ENCODE measurements at regions not wholly inside any gene's neighbourhood (a gene's known extent, or its start where the extent isn't known, plus 50 kb on each side); places are given as distances from the start of the nearest gene placed in this dataset.
A peak's percentile ranks its signal among the peaks of the same experiment; 100 is the strongest.

DNA sequence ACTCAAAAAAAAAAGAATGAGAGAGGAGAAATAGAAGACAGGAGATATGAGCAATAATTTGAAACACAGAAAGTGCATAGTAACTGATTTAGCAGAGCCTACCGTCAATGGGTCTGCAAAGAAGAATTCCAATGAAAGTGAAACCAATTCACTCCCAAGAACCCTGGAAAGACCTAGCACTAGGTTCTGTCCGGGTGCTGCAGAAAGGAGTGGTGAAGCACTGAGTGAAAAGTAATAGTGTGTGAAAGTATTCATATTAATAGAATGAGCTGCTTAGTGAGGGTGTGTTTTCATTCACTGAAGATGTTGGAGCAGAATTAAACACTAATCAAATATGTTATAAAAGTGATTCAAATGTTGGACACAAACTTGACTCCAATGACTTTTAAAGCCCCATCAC, 51.3 kb upstream of the SLC30A5 start:
- Mint-ChIP-seq H3K4me3 (no peak overlapping the region), H3K9me3 (no peaks in the 10 kb centered on the region), H3K27ac (no peak overlapping the region), H3K27me3 (no peaks in the 10 kb centered on the region), H3K36me3 (no peaks in the 10 kb centered on the region), H3K4me1 (peaks cover 20% of the 10 kb centered on the region)
- DNase-seq, result no peak
- CTCF ChIA-PET, result interaction anchor here (0.7 to 1.9 kb wide), 9 partner anchors 8 to 292 kb away, joined by 3 to 7 read pairs (median 5); partner anchors contain the start of gene SLC30A5

DNA sequence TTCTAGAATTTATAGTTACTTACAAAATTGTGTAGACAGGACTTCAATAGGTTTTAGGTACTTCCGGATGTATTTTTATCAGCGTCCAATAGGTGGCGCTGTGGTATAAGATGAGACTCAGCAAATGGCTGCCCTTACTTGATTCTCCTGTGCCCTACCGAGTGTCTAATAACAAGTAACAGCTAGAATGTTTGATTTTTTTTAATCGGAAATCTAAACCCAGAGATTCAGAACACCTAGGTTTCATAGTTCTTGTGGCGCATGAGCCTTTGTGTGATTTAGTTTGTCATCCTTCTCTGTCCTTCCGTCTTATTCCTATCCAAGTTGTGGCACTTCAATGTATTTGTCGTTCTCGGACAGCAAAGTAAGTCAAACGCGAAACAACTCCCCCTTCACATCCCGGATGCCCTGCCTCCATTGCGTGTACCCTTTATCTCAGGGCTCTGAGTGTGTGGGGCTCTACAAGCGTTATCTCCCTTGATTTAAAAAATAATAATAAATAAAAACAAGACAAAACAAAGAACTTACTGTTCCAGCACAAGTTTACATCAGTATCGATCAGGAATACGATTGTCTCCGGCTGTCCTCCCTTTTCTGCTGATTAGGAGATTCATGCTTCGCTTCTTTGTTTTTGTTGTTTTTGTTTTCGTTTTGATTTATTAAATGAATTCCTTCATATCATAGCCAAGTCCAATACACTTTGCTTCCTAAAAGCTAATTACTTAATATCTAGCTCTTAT, 50.7 kb upstream of the SLC30A5 start:
- DNase-seq, result peak; percentile 85
- CTCF ChIA-PET, result interaction anchor here (0.7 to 1.9 kb wide), 10 partner anchors 9 to 291 kb away, joined by 3 to 7 read pairs (median 4); partner anchors contain the start of gene SLC30A5
- peak overlapping the region; percentile 72 for H3K4me3 Mint-ChIP-seq
- peaks cover 20% of the 10 kb centered on the region for H3K4me1 Mint-ChIP-seq
- no peaks in the 10 kb centered on the region for H3K27me3 Mint-ChIP-seq
- H3K36me3 Mint-ChIP-seq, result no peaks in the 10 kb centered on the region
- peak overlapping the region; percentile 84 for H3K27ac Mint-ChIP-seq
- no peaks in the 10 kb centered on the region for H3K9me3 Mint-ChIP-seq

DNA sequence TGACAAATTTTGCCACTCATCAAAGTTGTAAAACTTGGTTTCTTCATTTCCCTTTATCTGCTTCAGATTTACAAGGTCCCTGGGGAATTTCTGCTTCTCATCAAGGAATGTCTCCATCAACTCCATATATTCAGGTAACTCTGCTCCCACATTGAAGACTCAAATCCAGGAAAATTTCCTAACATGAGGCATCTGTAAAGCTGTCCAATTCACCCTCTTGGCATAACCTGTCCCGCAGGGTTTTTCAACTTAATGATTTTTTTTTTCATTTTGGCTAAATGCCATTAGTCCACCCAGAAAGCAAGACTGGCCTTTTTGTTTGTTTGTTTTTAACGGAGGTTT, 50.2 kb upstream of the SLC30A5 start:
- CTCF ChIA-PET, result interaction anchor here (0.9 to 1.9 kb wide), 6 partner anchors 9 to 291 kb away, joined by 3 to 7 read pairs (median 5); partner anchors contain the start of gene SLC30A5
- no peak for DNase-seq
- Mint-ChIP-seq H3K4me3 (no peak overlapping the region), H3K27ac (peak overlapping the region; percentile 50), H3K9me3 (no peaks in the 10 kb centered on the region), H3K36me3 (no peaks in the 10 kb centered on the region), H3K4me1 (peaks cover 20% of the 10 kb centered on the region), H3K27me3 (no peaks in the 10 kb centered on the region)

All from activated naive CD4-positive, alpha-beta T cell treated with anti-CD3 and anti-CD28 coated beads, Interleukin-2, amount 10 ng/mL, durations not matched to agents 7 days and 5 days (primary cell).